RWPE2 (cell line): ENCODE measurements at regions not wholly inside any gene's neighbourhood (a gene's known extent, or its start where the extent isn't known, plus 50 kb on each side); places are given as distances from the start of the nearest gene placed in this dataset.

Experiments
- ATAC-seq: fragments of 200-7000 bp; cut with Tn5 transposase; 3 replicates; pipeline ENCODE4 v1.9.1; 2021; ENCODE audit warnings: low read depth
- DNase-seq: peaks from one replicate; pipeline ENCODE4 v3.0.0-alpha.2; 2020; ENCODE audit warnings: low spot score
- H3K27ac ChIP-seq: fragments of 450-650 bp; 2 replicates; pipeline ENCODE4 v1.5.1; 2017; ENCODE audit warnings: mild to moderate bottlenecking; ENCODE audit not compliant: poor library complexity, severe bottlenecking
- H3K27me3 ChIP-seq: fragments of 250-450 bp; sonication (Bioruptor Pico); 2 replicates; pipeline ENCODE4 v1.5.1; 2021; ENCODE audit warnings: mild to moderate bottlenecking, moderate library complexity; ENCODE audit not compliant: insufficient read depth, poor library complexity, severe bottlenecking
- H3K36me3 ChIP-seq: fragments of 250-450 bp; sonication (Bioruptor Pico); 2 replicates; pipeline ENCODE4 v1.5.1; 2020; ENCODE audit warnings: low read depth, mild to moderate bottlenecking, moderate library complexity
- H3K4me1 ChIP-seq: fragments of 250-450 bp; sonication (Bioruptor Pico); 2 replicates; pipeline ENCODE4 v1.5.1; 2021; ENCODE audit warnings: mild to moderate bottlenecking, moderate library complexity; ENCODE audit not compliant: insufficient read depth, poor library complexity, severe bottlenecking
- H3K4me3 ChIP-seq: fragments of 250-450 bp; sonication (Bioruptor Pico); 2 replicates; pipeline ENCODE4 v1.5.1; 2021; ENCODE audit warnings: mild to moderate bottlenecking, moderate library complexity; ENCODE audit not compliant: severe bottlenecking
- H3K9me3 ChIP-seq: fragments of 250-450 bp; sonication (Bioruptor Pico); 2 replicates; pipeline ENCODE4 v1.5.1; 2021; ENCODE audit warnings: mild to moderate bottlenecking, moderate library complexity; ENCODE audit not compliant: severe bottlenecking
- TF ChIP-seq, protein P1 (sequence below): fragments of 450-650 bp; IDR thresholded peaks from one replicate; pipeline ENCODE4 v1.5.1; 2017; ENCODE audit warnings: mild to moderate bottlenecking, moderate library complexity; ENCODE audit not compliant: poor library complexity, severe bottlenecking

GRCh38 chr5:57791875-57792274, 309.3 kb upstream of the ACTBL2 start:
- Histone ChIP-seq H3K9me3 (no peaks in the 10 kb centered on the region), H3K4me1 (no peaks in the 10 kb centered on the region), H3K27me3 (no peaks in the 10 kb centered on the region), H3K27ac (no peak overlapping the region), H3K36me3 (no peaks in the 10 kb centered on the region), H3K4me3 (no peak overlapping the region)
- TF ChIP-seq, protein P1, sequence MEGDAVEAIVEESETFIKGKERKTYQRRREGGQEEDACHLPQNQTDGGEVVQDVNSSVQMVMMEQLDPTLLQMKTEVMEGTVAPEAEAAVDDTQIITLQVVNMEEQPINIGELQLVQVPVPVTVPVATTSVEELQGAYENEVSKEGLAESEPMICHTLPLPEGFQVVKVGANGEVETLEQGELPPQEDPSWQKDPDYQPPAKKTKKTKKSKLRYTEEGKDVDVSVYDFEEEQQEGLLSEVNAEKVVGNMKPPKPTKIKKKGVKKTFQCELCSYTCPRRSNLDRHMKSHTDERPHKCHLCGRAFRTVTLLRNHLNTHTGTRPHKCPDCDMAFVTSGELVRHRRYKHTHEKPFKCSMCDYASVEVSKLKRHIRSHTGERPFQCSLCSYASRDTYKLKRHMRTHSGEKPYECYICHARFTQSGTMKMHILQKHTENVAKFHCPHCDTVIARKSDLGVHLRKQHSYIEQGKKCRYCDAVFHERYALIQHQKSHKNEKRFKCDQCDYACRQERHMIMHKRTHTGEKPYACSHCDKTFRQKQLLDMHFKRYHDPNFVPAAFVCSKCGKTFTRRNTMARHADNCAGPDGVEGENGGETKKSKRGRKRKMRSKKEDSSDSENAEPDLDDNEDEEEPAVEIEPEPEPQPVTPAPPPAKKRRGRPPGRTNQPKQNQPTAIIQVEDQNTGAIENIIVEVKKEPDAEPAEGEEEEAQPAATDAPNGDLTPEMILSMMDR, result no peak
- no peak for ATAC-seq
- no peak for DNase-seq

DNA sequence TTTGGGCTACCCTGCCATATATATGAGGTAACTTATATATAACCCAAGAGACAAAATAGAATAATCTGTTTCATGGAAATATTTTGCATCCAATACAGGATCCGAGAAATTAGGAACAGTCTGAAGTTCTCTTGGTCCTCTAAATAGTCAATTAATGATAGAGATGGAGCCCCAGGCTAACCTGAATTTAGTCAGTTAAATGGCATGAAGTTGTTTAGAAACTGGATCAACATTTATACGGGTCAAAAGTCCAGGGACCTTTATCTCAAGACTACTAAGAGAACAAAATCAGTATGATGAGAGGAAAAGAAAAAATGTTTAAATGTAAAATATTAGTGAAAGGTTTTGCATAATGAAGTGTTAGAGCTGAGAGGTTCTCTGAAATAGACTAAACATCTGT, 303.3 kb upstream of the ACTBL2 start:
- no peaks in the 10 kb centered on the region for H3K9me3 ChIP-seq

GRCh38 chr5:57784121-57784520, 301.5 kb upstream of the ACTBL2 start:
- TF ChIP-seq, protein P1, result no peak
- Histone ChIP-seq H3K4me1 (peaks cover 18% of the 10 kb centered on the region), H3K9me3 (no peaks in the 10 kb centered on the region), H3K27me3 (no peaks in the 10 kb centered on the region), H3K36me3 (no peaks in the 10 kb centered on the region), H3K27ac (no peak overlapping the region), H3K4me3 (peak overlapping the region; percentile 13)
- ATAC-seq, result peak; percentile 48; the same call in 2 of the 3 replicates
- no peak for DNase-seq

More for the DNA sequence above, 303.3 kb upstream of the ACTBL2 start:
- H3K27me3 ChIP-seq, result no peaks in the 10 kb centered on the region
- no peak overlapping the region for H3K27ac ChIP-seq
- H3K4me1 ChIP-seq, result peaks cover 14% of the 10 kb centered on the region
- TF ChIP-seq, protein P1, result no peak
- ATAC-seq (no peak), DNase-seq (no peak)
- H3K4me3 ChIP-seq, result no peak overlapping the region
- no peaks in the 10 kb centered on the region for H3K36me3 ChIP-seq

DNA sequence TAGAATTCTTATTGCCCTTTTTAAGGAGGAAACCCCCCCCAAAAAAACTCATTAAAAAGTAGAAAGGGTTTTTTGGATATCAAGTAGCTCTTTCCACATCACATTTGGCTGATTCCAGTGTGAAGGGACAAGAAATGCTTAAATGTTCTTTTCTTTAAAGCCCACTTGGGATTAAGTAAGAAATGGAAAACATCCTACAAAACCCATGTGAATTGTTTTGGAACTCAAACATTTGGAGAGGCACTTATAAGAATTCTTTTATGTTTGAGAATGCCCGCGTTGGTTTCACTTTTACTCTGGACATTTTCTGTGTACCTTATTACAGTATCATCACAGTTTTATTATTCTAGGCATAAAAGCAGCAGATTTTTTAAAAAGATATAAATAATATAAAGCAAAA, 301.1 kb upstream of the ACTBL2 start:
- TF ChIP-seq, protein P1, result no peak
- Histone ChIP-seq H3K27ac (no peak overlapping the region), H3K4me1 (peaks cover 18% of the 10 kb centered on the region), H3K9me3 (no peaks in the 10 kb centered on the region), H3K36me3 (no peaks in the 10 kb centered on the region), H3K4me3 (peak overlapping the region; percentile 13), H3K27me3 (no peaks in the 10 kb centered on the region)
- DNase-seq, result no peak
- no peak for ATAC-seq

DNA sequence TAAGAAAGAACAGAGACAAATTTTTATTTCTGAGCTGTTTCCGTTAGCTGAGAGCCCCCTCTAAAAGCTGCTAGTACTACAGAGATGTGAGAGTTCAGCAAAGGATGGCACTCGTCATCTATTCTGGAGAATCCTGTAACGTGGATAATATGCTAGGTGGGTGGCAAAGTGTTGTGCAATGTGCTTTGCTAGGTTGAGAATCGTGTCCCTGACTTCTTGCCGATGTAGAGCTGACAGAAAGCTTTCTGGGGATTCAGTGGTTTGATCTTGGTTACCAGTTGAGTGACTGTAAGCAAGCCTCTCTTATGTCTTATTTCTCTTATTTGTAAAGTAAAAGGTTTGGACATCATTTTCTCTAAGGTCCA, 298.3 kb upstream of the ACTBL2 start:
- Histone ChIP-seq H3K4me1 (peaks cover 18% of the 10 kb centered on the region), H3K27me3 (no peaks in the 10 kb centered on the region), H3K36me3 (no peaks in the 10 kb centered on the region), H3K4me3 (no peak overlapping the region), H3K9me3 (no peaks in the 10 kb centered on the region), H3K27ac (no peak overlapping the region)
- TF ChIP-seq, protein P1, result no peak
- DNase-seq (no peak), ATAC-seq (no peak)
